Thyroid gland (tissue), 4 donors: ENCODE measurements at regions not wholly inside any gene's neighbourhood (a gene's known extent, or its start where the extent isn't known, plus 50 kb on each side); places are given as distances from the start of the nearest gene placed in this dataset.

ENCODE experiments used
- DNase-seq, 2 donors: peaks; one replicate each; pipeline ENCODE4 v3.0.0-alpha.2; 2019
- H3K27ac ChIP-seq, 3 donors: fragments of 200-600 bp; sonication (generic); 1 replicate in 2 of 3; 2 replicates in 1 of 3; pipeline ENCODE4 v1.5.1; 2016 to 2019; ENCODE audit warnings: mild to moderate bottlenecking in 1 of 3, moderate library complexity in 1 of 3
- H3K27me3 ChIP-seq: fragments of 200-600 bp; sonication (generic); one replicate; pipeline ENCODE4 v1.5.1; 2019
- H3K36me3 ChIP-seq, 2 donors: fragments of 200-600 bp; sonication (generic); one replicate each; pipeline ENCODE4 v1.5.1; 2016 to 2019
- H3K4me1 ChIP-seq, 2 donors: fragments of 200-600 bp; sonication (generic); one replicate each; pipeline ENCODE4 v1.5.1; 2017 to 2019
- H3K4me3 ChIP-seq, 3 donors: fragments of 200-600 bp; sonication (generic); replicated peaks in 1 of 3; 1 replicate in 2 of 3; 2 replicates in 1 of 3; pipeline ENCODE4 v1.5.1; 2016; ENCODE audit warnings: mild to moderate bottlenecking in 1 of 3
- H3K9me3 ChIP-seq: fragments of 200-600 bp; sonication (generic); one replicate; pipeline ENCODE4 v1.5.1; 2017
- POLR2A ChIP-seq, 2 donors: fragments of 450-650 bp; IDR thresholded peaks; one replicate each; pipeline ENCODE4 v1.6.1; 2017; ENCODE audit warnings: antibody characterized with exemption in 2 of 2, mild to moderate bottlenecking in 2 of 2, moderate library complexity in 1 of 2
- WGBS, 2 donors: methylation state at CpG; one replicate each; pipeline ENCODE4 v1.1.5; 2017; 5-methylcytosine and 5-hydroxymethylcytosine counted together
- intact Hi-C: fragments of 100-400 bp; cut with DNase I; formaldehyde crosslinking; loops from one replicate; pipeline ENCODE4 v1.15.1; 2023
- TF ChIP-seq, protein P1 (sequence below), 6 experiments: fragments of 200-600 bp in 3 of 6; fragments of 450-650 bp in 3 of 6; sonication (generic) in 3 of 6; IDR thresholded peaks; one replicate each; pipeline ENCODE4 v1.5.1; 2016 to 2019; ENCODE audit warnings: antibody characterized with exemption in 6 of 6, mild to moderate bottlenecking in 2 of 6, inconsistent platforms in 1 of 6, moderate library complexity in 1 of 6

DNA sequence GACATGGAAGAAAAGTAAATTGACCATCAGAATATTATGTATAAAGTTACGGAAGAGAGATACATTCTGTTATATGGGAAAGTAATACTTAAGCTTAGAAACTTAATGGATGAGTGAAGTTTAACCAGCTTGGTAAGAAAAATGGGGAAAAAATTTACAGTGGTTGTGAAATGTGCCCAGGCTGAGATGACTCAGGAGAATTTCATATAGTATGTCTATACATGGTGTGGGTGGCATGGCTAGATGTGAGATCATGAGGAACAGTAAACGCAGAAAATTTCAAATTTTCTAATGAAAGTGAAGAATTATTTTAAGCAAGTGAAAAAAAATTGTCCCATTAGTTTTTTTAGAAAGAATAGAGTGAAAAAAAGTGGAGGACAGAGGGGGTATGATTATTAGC is 552.5 kb upstream of the SORCS1 start:
- intact Hi-C loops = no loop called here
- Histone ChIP-seq H3K4me3 (no peak overlapping the region), H3K4me1 (no peaks in the 10 kb centered on the region), H3K9me3 (no peaks in the 10 kb centered on the region), H3K27ac (no peak overlapping the region), H3K27me3 (no peaks in the 10 kb centered on the region), H3K36me3 (no peaks in the 10 kb centered on the region)
- no peak for DNase-seq
- TF ChIP-seq, protein P1, sequence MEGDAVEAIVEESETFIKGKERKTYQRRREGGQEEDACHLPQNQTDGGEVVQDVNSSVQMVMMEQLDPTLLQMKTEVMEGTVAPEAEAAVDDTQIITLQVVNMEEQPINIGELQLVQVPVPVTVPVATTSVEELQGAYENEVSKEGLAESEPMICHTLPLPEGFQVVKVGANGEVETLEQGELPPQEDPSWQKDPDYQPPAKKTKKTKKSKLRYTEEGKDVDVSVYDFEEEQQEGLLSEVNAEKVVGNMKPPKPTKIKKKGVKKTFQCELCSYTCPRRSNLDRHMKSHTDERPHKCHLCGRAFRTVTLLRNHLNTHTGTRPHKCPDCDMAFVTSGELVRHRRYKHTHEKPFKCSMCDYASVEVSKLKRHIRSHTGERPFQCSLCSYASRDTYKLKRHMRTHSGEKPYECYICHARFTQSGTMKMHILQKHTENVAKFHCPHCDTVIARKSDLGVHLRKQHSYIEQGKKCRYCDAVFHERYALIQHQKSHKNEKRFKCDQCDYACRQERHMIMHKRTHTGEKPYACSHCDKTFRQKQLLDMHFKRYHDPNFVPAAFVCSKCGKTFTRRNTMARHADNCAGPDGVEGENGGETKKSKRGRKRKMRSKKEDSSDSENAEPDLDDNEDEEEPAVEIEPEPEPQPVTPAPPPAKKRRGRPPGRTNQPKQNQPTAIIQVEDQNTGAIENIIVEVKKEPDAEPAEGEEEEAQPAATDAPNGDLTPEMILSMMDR (IDR thresholded peaks at IDR 0.05) = no peak
- no peak for TF ChIP-seq POLR2A (IDR thresholded peaks at IDR 0.05)
- 95 to 96% methylated on average over 2 of the region's 2 CpGs for WGBS, 2 donors

DNA sequence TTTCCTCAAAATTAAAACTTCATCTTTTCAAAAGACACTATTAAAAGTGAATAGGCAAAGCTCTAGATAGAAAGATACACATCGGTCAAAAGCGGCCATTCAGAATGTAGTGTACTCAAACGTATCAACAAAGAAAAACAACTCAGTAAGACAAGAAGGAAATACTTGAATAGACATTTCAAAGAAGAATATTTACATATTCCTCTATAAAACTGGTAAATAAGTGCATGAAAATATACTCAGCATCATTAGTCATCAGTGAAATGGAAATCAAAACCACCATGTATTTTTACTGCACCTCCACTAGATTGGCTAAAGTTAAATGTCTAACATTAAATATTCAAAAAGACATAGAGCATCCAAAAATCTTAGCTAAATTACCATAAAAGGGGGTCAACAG is 551.1 kb upstream of the SORCS1 start:
- no peak overlapping the region for H3K27ac ChIP-seq
- H3K9me3 ChIP-seq = no peaks in the 10 kb centered on the region
- no peak overlapping the region for H3K4me3 ChIP-seq
- DNase-seq = no peak
- 43 to 45% methylated on average over 3 of the region's 3 CpGs for WGBS, 2 donors
- TF ChIP-seq, protein P1 (IDR thresholded peaks at IDR 0.05) = no peak
- TF ChIP-seq POLR2A (IDR thresholded peaks at IDR 0.05) = no peak
- H3K4me1 ChIP-seq = no peaks in the 10 kb centered on the region
- intact Hi-C loops = no loop called here
- no peaks in the 10 kb centered on the region for H3K27me3 ChIP-seq
- no peaks in the 10 kb centered on the region for H3K36me3 ChIP-seq

DNA sequence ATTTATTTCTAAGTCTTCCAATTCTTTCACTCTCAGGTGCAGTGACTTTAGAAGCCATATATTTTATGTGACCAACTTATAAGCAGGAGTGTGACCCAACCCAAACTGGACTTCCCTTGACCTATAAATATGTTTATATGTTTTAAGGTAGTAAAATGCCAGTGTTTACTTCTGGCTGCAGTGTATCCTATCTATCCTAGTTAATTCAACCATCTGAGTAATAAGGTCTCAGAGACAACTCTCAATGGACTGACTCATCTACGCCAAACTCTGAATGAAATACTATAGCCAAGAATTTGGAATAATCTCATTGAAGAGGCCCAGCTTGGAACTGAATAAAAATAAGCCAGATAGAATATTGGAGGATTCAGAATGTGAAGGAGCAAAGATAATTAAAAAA is 544.5 kb upstream of the SORCS1 start:
- no peaks in the 10 kb centered on the region for H3K27me3 ChIP-seq
- no peak overlapping the region for H3K4me3 ChIP-seq
- H3K9me3 ChIP-seq = no peaks in the 10 kb centered on the region
- intact Hi-C loops = no loop called here
- TF ChIP-seq, protein P1 (IDR thresholded peaks at IDR 0.05) = no peak
- TF ChIP-seq POLR2A (IDR thresholded peaks at IDR 0.05) = no peak
- no peak for DNase-seq
- no peak overlapping the region for H3K27ac ChIP-seq
- H3K36me3 ChIP-seq = no peaks in the 10 kb centered on the region
- H3K4me1 ChIP-seq = no peaks in the 10 kb centered on the region
- WGBS, 2 donors = 87% methylated on average over 1 of the region's 1 CpG

DNA sequence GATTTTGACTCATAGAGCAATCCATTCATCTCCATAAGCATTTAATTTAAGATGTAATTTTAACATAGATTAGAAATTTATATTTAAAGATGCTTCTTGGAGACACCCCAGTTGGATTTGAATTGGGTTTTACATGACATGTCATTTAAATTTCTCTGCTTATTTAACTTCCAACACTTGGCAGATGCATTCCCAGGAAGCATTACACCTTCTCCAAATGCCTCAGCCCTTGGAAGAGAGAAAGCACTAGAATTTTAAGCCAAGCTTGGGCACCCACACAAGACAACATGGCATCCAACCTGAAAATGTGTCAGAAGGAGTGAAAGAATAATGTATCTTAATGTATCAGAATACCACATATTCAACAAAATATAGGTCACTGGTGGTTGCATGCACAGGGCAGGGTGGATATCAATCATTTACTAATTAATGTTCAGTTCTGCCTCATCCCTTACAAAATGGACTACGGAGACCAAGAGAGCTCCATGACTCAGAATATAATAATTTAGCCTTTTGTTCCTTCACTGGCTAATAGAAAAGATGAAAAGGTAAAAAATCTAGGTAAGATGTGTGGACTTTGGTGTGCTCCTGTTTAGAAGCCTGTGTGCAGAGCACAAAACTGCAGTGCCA is 541.7 kb upstream of the SORCS1 start:
- no peaks in the 10 kb centered on the region for H3K27me3 ChIP-seq
- H3K36me3 ChIP-seq = no peaks in the 10 kb centered on the region
- no peaks in the 10 kb centered on the region for H3K4me1 ChIP-seq
- 89 to 93% methylated on average over 1 of the region's 1 CpG for WGBS, 2 donors
- no peaks in the 10 kb centered on the region for H3K9me3 ChIP-seq
- no peak overlapping the region for H3K27ac ChIP-seq
- no peak overlapping the region for H3K4me3 ChIP-seq
- no peak for DNase-seq
- no peak for TF ChIP-seq POLR2A (IDR thresholded peaks at IDR 0.05)
- TF ChIP-seq, protein P1 (IDR thresholded peaks at IDR 0.05) = no peak
- intact Hi-C loops = no loop called here

DNA sequence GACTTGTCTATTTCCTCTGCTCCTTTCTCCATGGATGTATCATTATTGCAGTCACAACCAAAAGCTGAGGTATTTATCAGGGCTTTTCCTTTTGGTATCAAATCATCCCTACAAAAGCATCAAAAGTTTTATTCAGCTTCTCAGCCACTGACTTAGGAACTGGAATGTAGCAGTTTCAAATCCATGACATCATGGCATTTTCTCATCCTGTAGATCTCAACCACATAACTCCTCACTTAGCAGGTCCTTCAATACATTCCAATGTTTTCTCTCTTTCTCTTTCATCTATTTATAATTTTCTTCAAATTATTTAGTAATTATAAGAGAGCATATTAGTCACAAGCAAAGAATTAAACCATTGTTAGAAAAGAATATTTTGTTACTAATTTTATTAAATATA is 537.4 kb upstream of the SORCS1 start:
- no peak overlapping the region for H3K27ac ChIP-seq
- H3K4me3 ChIP-seq = no peak overlapping the region
- no peaks in the 10 kb centered on the region for H3K9me3 ChIP-seq
- no peaks in the 10 kb centered on the region for H3K27me3 ChIP-seq
- no peak for DNase-seq
- no peak for TF ChIP-seq POLR2A (IDR thresholded peaks at IDR 0.05)
- TF ChIP-seq, protein P1 (IDR thresholded peaks at IDR 0.05) = no peak
- H3K36me3 ChIP-seq = no peaks in the 10 kb centered on the region
- intact Hi-C loops = no loop called here
- H3K4me1 ChIP-seq = no peaks in the 10 kb centered on the region
